Activated T-helper 9 cell treated with anti-CD3 and anti-CD28 coated beads, Interleukin-2, amount 50 U/mL, for 16 hours (primary cell): ENCODE measurements at regions not wholly inside any gene's neighbourhood (a gene's known extent, or its start where the extent isn't known, plus 50 kb on each side); places are given as distances from the start of the nearest gene placed in this dataset.
"Not testable (repeated sequence)": the region's sequence is repeated elsewhere in the genome, so short reads cannot be mapped to it uniquely, and the experiment has no call there.

Experiments used
- DNase-seq: peaks from one replicate; pipeline ENCODE4 v3.0.0-alpha.2; 2020; ENCODE audit warnings: low read depth

GRCh38 chr13:44887515-44887914 lies 101.8 kb downstream of the NUFIP1 start:
- DNase-seq, result no peak

- DNase-seq, result no peak
Measured at GRCh38 chr13:44884076-44884729, 105.1 kb downstream of the NUFIP1 start.

GRCh38 chr13:44879452-44880058 lies 109.7 kb downstream of the NUFIP1 start:
- no peak for DNase-seq

GRCh38 chr13:44876782-44877324 lies 112.4 kb downstream of the NUFIP1 start:
- no peak for DNase-seq

GRCh38 chr13:44874886-44875630 lies 114.2 kb downstream of the NUFIP1 start:
- no peak for DNase-seq

- no peak for DNase-seq
Measured at GRCh38 chr13:44874176-44874575, 115.1 kb downstream of the NUFIP1 start.

GRCh38 chr13:44873461-44873860 lies 115.8 kb downstream of the NUFIP1 start:
- DNase-seq, result no peak

- no peak for DNase-seq
Measured at GRCh38 chr13:44872751-44873150, 116.5 kb downstream of the NUFIP1 start.

GRCh38 chr13:44870456-44870929 lies 118.8 kb downstream of the NUFIP1 start:
- no peak for DNase-seq

GRCh38 chr13:44869167-44869566 lies 120.1 kb downstream of the NUFIP1 start:
- no peak for DNase-seq

GRCh38 chr13:44868397-44868796 lies 120.9 kb downstream of the NUFIP1 start:
- DNase-seq, result no peak

GRCh38 chr13:44867825-44868224 lies 121.4 kb downstream of the NUFIP1 start:
- no peak for DNase-seq

- no peak for DNase-seq
Measured at GRCh38 chr13:44866411-44866911, 122.8 kb downstream of the NUFIP1 start.

- DNase-seq, result no peak
Measured at GRCh38 chr13:44865722-44866410, 123.4 kb downstream of the NUFIP1 start.

GRCh38 chr13:44863641-44864040 lies 125.6 kb downstream of the NUFIP1 start:
- not testable (repeated sequence) for DNase-seq

GRCh38 chr13:44860454-44860853 lies 128.8 kb downstream of the NUFIP1 start:
- DNase-seq, result no peak

- no peak for DNase-seq
Measured at GRCh38 chr13:44857736-44858135, 131.5 kb downstream of the NUFIP1 start.

GRCh38 chr13:44857061-44857460 lies 132.2 kb downstream of the NUFIP1 start:
- no peak for DNase-seq

GRCh38 chr13:44855860-44856259 lies 133.4 kb downstream of the NUFIP1 start:
- no peak for DNase-seq

GRCh38 chr13:44854313-44855060 lies 134.8 kb downstream of the NUFIP1 start:
- no peak for DNase-seq

GRCh38 chr13:44853641-44854040 lies 135.6 kb downstream of the NUFIP1 start:
- DNase-seq, result no peak
